Neuron (in vitro differentiated cells): ENCODE measurements at regions not wholly inside any gene's neighbourhood (a gene's known extent, or its start where the extent isn't known, plus 50 kb on each side); places are given as distances from the start of the nearest gene placed in this dataset.

Experiments used
- H2AFZ ChIP-seq: one replicate; pipeline ENCODE4 v1.6.1; 2013; ENCODE audit warnings: low read depth, mild to moderate bottlenecking, inconsistent platforms, low read length, moderate library complexity
- H3K27me3 ChIP-seq: one replicate; pipeline ENCODE4 v1.6.1; 2013; ENCODE audit warnings: low read length; ENCODE audit not compliant: insufficient read depth
- H3K36me3 ChIP-seq: one replicate; pipeline ENCODE4 v1.6.1; 2013; ENCODE audit warnings: low read length; ENCODE audit not compliant: insufficient read depth
- H3K4me1 ChIP-seq: one replicate; pipeline ENCODE4 v1.6.1; 2013; ENCODE audit warnings: low read length; ENCODE audit not compliant: insufficient read depth
- H3K4me3 ChIP-seq: 2 replicates; pipeline ENCODE4 v1.5.1; 2013; ENCODE audit warnings: mild to moderate bottlenecking, low read length, moderate library complexity
- H3K9me3 ChIP-seq: one replicate; pipeline ENCODE4 v1.6.1; 2013; ENCODE audit warnings: low read length

DNA sequence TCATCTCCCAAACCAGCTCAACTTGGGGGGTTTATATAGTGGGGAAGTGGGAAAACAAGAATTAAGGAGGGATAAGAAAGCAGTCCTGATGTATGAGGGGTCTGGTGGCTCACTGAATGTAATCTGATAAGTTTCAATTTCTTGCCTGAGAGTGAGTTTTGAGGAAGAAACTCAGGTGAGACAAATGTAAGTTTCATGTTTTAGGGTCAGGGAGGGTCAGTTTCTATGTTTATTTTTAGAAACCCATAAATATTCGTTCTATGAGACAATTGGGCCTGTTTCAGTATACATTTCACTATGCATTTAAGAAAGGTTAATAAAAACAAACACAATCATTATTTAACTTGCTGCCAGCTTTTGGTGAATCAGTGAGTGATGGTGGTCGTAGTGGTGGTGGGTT lies 128.0 kb upstream of the MBL2 start:
- H3K4me1 ChIP-seq: peaks cover 6% of the 10 kb centered on the region
- H3K36me3 ChIP-seq: no peaks in the 10 kb centered on the region

DNA sequence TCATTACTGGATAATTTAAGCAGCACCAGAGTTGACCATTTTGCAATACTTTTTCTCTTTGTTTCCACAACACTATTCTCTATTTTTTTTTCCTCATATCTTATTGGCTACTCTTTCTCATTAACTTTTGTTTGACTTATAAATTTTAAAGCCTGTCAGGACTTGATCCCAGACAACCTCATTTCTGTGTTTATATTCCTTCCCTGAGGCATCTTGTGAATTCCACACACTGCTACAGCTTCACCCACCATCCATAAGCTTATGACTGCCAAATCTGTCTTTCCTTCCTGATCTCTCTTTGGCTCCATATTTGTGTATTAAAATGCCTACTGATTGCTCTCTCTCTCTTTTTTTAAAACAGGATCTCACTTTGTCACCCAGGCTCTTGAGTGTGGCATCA lies 124.6 kb upstream of the MBL2 start:
- H2AFZ ChIP-seq: no peak overlapping the region
- H3K36me3 ChIP-seq: no peaks in the 10 kb centered on the region
- no peak overlapping the region for H3K4me3 ChIP-seq
- no peaks in the 10 kb centered on the region for H3K9me3 ChIP-seq
- no peaks in the 10 kb centered on the region for H3K4me1 ChIP-seq
- H3K27me3 ChIP-seq: no peaks in the 10 kb centered on the region

More for the DNA sequence above, 128.0 kb upstream of the MBL2 start:
- H3K27me3 ChIP-seq: no peaks in the 10 kb centered on the region
- H3K4me3 ChIP-seq: no peak overlapping the region
- H2AFZ ChIP-seq: peak overlapping the region; percentile 54
- no peaks in the 10 kb centered on the region for H3K9me3 ChIP-seq

DNA sequence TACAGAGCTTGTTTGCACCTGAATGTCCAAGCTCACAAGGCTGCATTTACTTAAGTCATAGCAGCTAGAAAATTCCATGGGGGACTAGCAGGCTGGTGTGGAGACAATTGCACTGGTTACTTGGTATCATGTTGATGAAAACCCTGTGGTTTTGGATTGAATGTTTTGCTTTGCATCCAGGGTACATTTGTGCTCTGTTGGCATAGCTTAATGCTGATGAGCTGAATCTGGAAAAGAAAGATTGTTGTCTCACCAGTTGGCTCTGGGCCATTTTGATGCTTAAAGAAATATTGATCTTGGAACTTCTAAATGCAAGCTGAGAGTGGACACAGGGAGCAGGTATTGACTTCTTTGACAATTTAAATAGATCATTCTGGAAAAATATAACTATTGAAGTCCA lies 122.5 kb upstream of the MBL2 start:
- Histone ChIP-seq H3K4me1 (no peaks in the 10 kb centered on the region), H3K9me3 (no peaks in the 10 kb centered on the region), H3K27me3 (no peaks in the 10 kb centered on the region), H3K36me3 (no peaks in the 10 kb centered on the region), H3K4me3 (no peak overlapping the region), H2AFZ (no peak overlapping the region)

GRCh38 chr10:52890281-52890680 lies 117.7 kb upstream of the MBL2 start:
- Histone ChIP-seq H3K27me3 (no peaks in the 10 kb centered on the region), H3K4me3 (no peak overlapping the region), H3K36me3 (no peaks in the 10 kb centered on the region), H2AFZ (no peak overlapping the region), H3K4me1 (no peaks in the 10 kb centered on the region), H3K9me3 (no peaks in the 10 kb centered on the region)

DNA sequence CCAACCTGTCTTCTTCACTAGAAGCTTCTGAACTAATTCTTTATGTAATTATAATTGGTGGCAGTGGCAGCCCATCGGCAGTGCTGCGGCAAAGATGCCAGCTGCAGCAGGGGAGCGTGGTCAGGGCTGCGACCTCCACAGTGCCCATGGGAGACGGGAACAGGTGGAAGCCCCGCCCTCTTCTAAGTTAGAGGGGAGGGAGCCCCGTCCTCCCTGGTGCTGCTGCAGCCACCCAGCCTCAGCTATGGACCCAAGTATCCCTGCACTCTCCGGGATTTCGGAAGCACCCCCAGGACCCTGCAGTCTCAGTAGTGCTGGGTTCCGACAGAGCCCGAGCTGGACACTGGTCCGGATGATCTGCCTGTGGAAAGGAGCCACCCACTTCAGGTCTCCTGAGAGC lies 117.0 kb upstream of the MBL2 start:
- H3K27me3 ChIP-seq: no peaks in the 10 kb centered on the region
- no peaks in the 10 kb centered on the region for H3K36me3 ChIP-seq
- no peak overlapping the region for H2AFZ ChIP-seq
- no peaks in the 10 kb centered on the region for H3K9me3 ChIP-seq
- H3K4me3 ChIP-seq: no peak overlapping the region
- no peaks in the 10 kb centered on the region for H3K4me1 ChIP-seq

DNA sequence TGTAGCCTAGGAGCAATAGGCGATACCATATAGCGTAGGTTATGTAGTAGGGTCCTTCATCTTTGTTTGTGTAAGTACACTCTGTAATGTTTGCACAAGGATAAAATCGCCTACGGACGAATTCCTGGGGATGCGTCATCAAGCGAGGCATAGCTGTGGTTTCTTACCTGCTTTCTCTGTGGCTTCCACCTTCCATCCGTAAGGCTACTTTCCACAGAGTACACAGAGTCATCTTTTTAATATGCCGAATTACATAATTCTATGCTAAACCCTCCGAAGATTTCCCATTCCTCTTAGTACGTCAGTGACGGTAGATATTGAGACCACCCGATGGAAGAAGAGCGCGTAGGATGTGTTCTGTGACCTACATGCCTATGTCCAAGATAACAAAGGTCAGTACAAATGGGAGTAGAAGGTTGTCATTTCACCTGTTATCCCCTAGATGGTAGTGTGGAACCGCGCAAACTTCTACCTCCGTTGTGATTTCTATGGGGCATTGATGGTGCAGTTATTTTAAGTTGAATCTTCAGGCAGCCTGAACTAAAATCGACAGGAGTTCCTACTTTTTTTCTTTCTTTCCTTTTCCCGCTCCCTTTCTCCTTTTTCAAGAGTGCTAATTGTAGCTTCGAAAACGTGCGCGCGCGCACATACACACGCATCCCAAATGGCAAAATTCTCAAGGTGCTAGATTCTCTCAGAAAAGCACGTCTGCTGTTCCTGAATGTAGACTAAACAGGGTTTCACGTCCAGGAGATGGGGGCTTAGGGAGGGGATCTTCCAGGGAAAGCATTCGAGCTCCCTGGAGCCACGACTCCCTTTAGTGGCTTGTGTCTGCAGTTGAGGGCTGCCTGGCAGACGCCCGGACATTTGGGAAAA lies 111.7 kb upstream of the MBL2 start:
- Histone ChIP-seq H2AFZ (no peak overlapping the region), H3K27me3 (no peaks in the 10 kb centered on the region), H3K4me1 (peaks cover 5% of the 10 kb centered on the region), H3K4me3 (no peak overlapping the region), H3K36me3 (no peaks in the 10 kb centered on the region), H3K9me3 (no peaks in the 10 kb centered on the region)

GRCh38 chr10:52879091-52879807 lies 106.7 kb upstream of the MBL2 start:
- Histone ChIP-seq H3K9me3 (no peaks in the 10 kb centered on the region), H3K27me3 (no peaks in the 10 kb centered on the region), H3K36me3 (no peaks in the 10 kb centered on the region), H3K4me1 (peaks cover 11% of the 10 kb centered on the region), H3K4me3 (no peak overlapping the region), H2AFZ (no peak overlapping the region)

DNA sequence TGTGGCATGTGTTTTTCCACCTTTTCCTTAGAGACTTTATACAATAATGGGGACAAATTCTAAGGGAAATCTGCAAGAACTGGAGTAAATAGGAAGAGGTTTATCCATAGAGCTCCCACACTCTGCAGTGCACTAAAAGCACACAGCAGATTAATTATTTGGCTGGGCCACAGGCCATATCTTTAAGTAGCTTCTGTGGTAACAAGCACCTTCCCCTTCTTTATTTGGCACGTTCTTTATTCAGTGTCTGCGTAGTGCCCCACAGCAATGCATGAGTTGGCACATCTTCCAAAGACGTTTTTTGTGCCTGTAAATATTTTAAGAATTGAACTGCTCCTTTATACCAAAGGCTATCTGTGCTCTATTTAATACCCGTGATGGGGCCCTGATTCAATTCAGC lies 104.9 kb upstream of the MBL2 start:
- Histone ChIP-seq H2AFZ (no peak overlapping the region), H3K36me3 (no peaks in the 10 kb centered on the region), H3K9me3 (no peaks in the 10 kb centered on the region), H3K4me3 (no peak overlapping the region), H3K4me1 (peaks cover 29% of the 10 kb centered on the region), H3K27me3 (no peaks in the 10 kb centered on the region)

DNA sequence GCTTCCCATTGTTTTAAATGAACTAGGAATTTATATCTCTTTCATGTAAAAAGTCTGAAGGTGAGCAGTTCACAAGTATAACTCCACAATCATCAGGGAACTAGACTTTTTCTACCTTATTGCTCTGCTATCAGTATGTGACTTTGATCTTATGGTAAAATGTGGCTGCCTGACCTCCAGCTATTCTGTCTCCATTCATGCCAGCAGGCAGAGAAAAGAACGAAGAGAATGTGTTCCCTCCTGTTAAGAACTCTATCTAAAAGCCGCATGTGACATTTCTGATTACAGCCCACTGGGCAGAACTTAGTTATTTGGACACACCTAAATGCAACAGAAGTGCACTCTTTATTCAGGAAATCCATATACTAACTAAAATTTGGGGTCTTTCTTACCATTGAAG lies 102.8 kb upstream of the MBL2 start:
- H3K4me3 ChIP-seq: no peak overlapping the region
- H3K4me1 ChIP-seq: peaks cover 35% of the 10 kb centered on the region

DNA sequence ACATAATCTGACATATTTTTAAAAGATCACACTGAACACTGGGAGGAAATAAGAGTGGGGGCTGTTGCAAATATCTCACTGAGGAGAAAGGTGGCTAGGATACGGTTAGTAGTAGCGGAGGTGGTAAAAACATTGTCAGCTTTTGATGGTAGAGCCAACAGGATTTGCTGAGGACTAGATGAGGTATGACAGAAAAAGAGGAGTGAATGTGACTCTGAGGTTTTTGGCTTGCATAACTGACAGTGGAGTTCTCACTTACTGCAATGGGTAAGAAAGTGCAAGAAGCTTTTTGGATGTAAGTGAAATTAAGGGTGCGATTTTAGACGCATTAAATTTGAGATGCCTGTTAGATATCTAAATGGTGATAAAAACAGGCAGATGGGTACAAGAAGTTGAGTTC lies 102.0 kb upstream of the MBL2 start:
- H2AFZ ChIP-seq: no peak overlapping the region
- H3K9me3 ChIP-seq: no peaks in the 10 kb centered on the region
- no peak overlapping the region for H3K4me3 ChIP-seq
- H3K4me1 ChIP-seq: peaks cover 31% of the 10 kb centered on the region
- H3K36me3 ChIP-seq: no peaks in the 10 kb centered on the region
- H3K27me3 ChIP-seq: no peaks in the 10 kb centered on the region

More for the DNA sequence above, 102.8 kb upstream of the MBL2 start:
- Histone ChIP-seq H3K9me3 (no peaks in the 10 kb centered on the region), H3K27me3 (no peaks in the 10 kb centered on the region), H3K36me3 (no peaks in the 10 kb centered on the region), H2AFZ (no peak overlapping the region)

- Histone ChIP-seq H2AFZ (no peak overlapping the region), H3K4me1 (peaks cover 30% of the 10 kb centered on the region), H3K27me3 (no peaks in the 10 kb centered on the region), H3K9me3 (peaks cover 4% of the 10 kb centered on the region), H3K36me3 (no peaks in the 10 kb centered on the region), H3K4me3 (no peak overlapping the region)
These were observed 98.7 kb upstream of the MBL2 start for GRCh38 chr10:52871191-52871843.

- Histone ChIP-seq H3K36me3 (no peaks in the 10 kb centered on the region), H3K4me1 (peaks cover 30% of the 10 kb centered on the region), H3K27me3 (no peaks in the 10 kb centered on the region), H2AFZ (no peak overlapping the region), H3K9me3 (peaks cover 5% of the 10 kb centered on the region), H3K4me3 (no peak overlapping the region)
These were observed 98.0 kb upstream of the MBL2 start for GRCh38 chr10:52870562-52870961.

DNA sequence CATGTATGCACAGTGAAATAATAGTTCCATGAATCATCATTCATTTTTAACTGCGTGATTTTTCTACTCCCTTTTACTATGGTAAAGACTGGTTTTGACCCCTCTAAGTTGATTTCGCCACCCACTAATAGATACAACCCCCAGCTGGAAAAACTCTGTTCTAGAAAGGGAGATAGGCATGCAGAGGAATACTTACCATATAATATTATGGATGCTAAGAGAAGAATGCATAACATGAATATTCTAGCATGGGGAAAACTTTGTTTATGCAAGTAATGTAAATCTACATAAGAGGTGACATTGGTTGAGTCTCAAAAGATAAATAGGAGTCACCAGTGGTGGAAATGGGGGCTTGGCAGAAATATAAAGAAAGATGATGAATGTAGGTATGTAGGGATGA lies 97.3 kb upstream of the MBL2 start:
- Histone ChIP-seq H3K9me3 (peaks cover 5% of the 10 kb centered on the region), H2AFZ (no peak overlapping the region), H3K4me3 (no peak overlapping the region), H3K27me3 (no peaks in the 10 kb centered on the region), H3K4me1 (peaks cover 33% of the 10 kb centered on the region), H3K36me3 (no peaks in the 10 kb centered on the region)
